ENCODE measurements at regions not wholly inside any gene's neighbourhood (a gene's known extent, or its start where the extent isn't known, plus 50 kb on each side); places are given as distances from the start of the nearest gene placed in this dataset.

DNA sequence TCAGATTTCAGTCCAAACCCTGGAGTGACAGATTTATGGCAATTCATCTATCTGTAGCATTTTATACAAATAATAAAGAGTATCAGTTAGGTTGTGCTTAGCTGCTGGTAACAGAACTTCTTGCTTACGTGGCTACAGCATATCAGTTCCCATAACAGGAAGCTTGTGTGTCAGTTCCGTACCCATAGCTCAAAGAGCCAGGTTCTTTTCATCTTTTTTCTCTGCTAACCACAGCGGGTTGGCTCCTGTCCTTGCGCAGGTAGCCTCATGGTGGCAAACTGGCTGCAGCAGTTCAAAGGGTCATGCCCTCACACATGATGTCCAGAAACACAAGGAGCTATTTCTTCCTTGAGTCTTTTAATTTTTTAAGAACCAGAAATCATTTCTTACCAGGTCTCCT is 1041.8 kb downstream of the GATA3 start:
- FAIRE-seq (no peak), ATAC-seq (no peak), DNase-seq (ENCODE audit: low read depth in 1 of 2, low spot score in 1 of 2) (no peak)
- POLR2A ChIA-PET: interaction anchor here (0.6 kb wide), 1 partner anchor 1124 kb away, joined by 3 read pairs; no protein-coding TSS in a partner anchor
- no peak overlapping the region for H3K4me2 ChIP-seq
- H3K4me3 ChIP-seq: no peak overlapping the region
- TF ChIP-seq, protein P1, sequence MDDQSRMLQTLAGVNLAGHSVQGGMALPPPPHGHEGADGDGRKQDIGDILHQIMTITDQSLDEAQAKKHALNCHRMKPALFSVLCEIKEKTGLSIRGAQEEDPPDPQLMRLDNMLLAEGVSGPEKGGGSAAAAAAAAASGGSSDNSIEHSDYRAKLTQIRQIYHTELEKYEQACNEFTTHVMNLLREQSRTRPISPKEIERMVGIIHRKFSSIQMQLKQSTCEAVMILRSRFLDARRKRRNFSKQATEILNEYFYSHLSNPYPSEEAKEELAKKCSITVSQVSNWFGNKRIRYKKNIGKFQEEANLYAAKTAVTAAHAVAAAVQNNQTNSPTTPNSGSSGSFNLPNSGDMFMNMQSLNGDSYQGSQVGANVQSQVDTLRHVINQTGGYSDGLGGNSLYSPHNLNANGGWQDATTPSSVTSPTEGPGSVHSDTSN (IDR thresholded peaks at IDR 0.05): no peak
- TF ChIP-seq RAD21 (conservative IDR thresholded peaks at IDR 0.05 in 1 of 2, IDR thresholded peaks at IDR 0.05 in 1 of 2) (no peak), RARB (CRISPR knock-in tag; IDR thresholded peaks at IDR 0.05) (no peak), POLR2A (IDR thresholded peaks at IDR 0.05; ENCODE audit: low read length) (no peak), JUNB (IDR thresholded peaks at IDR 0.05) (no peak), TFCP2L1 (CRISPR knock-in tag; IDR thresholded peaks at IDR 0.05) (no peak), KDM5A (IDR thresholded peaks at IDR 0.05) (no peak), RFX5 (IDR thresholded peaks at IDR 0.05) (no peak), ESRRA (IDR thresholded peaks at IDR 0.05; ENCODE audit: borderline replicate concordance, low read length) (no peak), CEBPB (IDR thresholded peaks at IDR 0.05) (no peak), HOXB13 (CRISPR knock-in tag; IDR thresholded peaks at IDR 0.05; ENCODE audit: low read depth) (no peak), FOSL2 (IDR thresholded peaks at IDR 0.05) (no peak), FOSL2 (CRISPR knock-in tag; IDR thresholded peaks at IDR 0.05) (no peak), NFE2L2 (conservative IDR thresholded peaks at IDR 0.05; ENCODE audit: low read length) (no peak), GATA3 (IDR thresholded peaks at IDR 0.05; ENCODE audit: borderline replicate concordance) (no peak), ZNF302 (CRISPR knock-in tag; IDR thresholded peaks at IDR 0.05) (no peak), ZFP36 (IDR thresholded peaks at IDR 0.05; ENCODE audit: borderline replicate concordance, partially characterized antibody) (no peak), HOXA7 (CRISPR knock-in tag; IDR thresholded peaks at IDR 0.05) (no peak), USF2 (IDR thresholded peaks at IDR 0.05) (no peak), RCOR1 (IDR thresholded peaks at IDR 0.05; ENCODE audit: low read depth, low read length) (no peak)
- no peak overlapping the region for H3K27ac ChIP-seq
- 38% methylated on average over 4 of the region's 4 CpGs for WGBS (ENCODE audit: missing lambda C conversion rate)
- no peaks in the 10 kb centered on the region for H3K9me3 ChIP-seq
- H3K4me1 ChIP-seq: no peaks in the 10 kb centered on the region
- CTCF ChIA-PET: no interaction called here

DNA sequence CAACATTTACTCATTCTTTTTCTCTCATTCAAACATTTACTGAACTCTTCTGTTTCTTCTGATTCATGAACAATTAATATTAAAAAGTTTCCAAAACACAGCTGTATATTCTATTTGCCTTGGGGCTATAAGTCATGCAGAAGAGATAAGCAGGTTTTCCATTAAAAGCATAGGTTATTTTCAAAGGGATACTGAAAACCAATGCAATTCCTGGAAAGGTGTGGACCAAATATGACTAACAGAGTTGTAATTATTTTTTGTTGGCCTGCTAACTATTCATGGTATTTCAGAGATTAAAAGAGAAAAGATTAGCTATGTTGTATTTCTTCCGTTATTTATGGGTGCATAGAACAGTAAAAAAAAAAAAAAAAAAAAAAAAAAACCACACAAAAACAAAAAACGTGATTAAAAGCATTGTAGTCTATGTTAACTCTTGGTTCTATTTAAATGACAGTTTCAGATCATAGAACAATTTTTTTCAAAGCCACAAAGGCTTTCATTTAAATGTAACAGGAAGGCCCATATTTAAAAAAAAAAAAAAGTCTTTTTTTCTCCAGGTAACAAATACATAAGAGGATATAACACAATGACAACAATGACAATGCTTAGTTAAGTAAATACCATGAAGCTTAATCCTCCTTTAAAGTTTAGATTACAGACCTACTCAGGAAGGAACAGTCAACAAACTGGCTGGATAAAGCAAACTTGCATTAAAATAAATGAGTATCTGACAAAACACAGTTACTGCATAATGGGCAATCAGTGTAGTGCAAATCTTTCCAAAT is 1042.9 kb downstream of the GATA3 start:
- 26% methylated on average over 2 of the region's 2 CpGs for WGBS (ENCODE audit: missing lambda C conversion rate)
- ChIA-PET POLR2A (no interaction called here), CTCF (interaction anchor here (0.6 kb wide), 1 partner anchor 34 kb away, joined by 3 read pairs; no protein-coding TSS in a partner anchor)
- TF ChIP-seq EP300 (IDR thresholded peaks at IDR 0.05) (no peak), CBX2 (IDR thresholded peaks at IDR 0.05; ENCODE audit: borderline replicate concordance, low read depth) (no peak), FOSB (CRISPR knock-in tag; IDR thresholded peaks at IDR 0.05) (no peak), GATA3 (IDR thresholded peaks at IDR 0.05; ENCODE audit: borderline replicate concordance) (no peak), ZNF302 (CRISPR knock-in tag; IDR thresholded peaks at IDR 0.05) (no peak), POLR2A (IDR thresholded peaks at IDR 0.05; ENCODE audit: low read length) (no peak), CHD2 (IDR thresholded peaks at IDR 0.05; ENCODE audit: low read length, partially characterized antibody) (no peak), ESRRA (IDR thresholded peaks at IDR 0.05; ENCODE audit: borderline replicate concordance, low read length) (no peak), EHF (CRISPR knock-in tag; IDR thresholded peaks at IDR 0.05) (no peak), ZFP36 (IDR thresholded peaks at IDR 0.05; ENCODE audit: borderline replicate concordance, partially characterized antibody) (no peak)
- TF ChIP-seq, protein P2, sequence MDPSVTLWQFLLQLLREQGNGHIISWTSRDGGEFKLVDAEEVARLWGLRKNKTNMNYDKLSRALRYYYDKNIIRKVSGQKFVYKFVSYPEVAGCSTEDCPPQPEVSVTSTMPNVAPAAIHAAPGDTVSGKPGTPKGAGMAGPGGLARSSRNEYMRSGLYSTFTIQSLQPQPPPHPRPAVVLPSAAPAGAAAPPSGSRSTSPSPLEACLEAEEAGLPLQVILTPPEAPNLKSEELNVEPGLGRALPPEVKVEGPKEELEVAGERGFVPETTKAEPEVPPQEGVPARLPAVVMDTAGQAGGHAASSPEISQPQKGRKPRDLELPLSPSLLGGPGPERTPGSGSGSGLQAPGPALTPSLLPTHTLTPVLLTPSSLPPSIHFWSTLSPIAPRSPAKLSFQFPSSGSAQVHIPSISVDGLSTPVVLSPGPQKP (IDR thresholded peaks at IDR 0.05; ENCODE audit: low read depth, low read length): no peak
- H3K4me3 ChIP-seq: no peak overlapping the region
- no peaks in the 10 kb centered on the region for H3K4me1 ChIP-seq
- no peaks in the 10 kb centered on the region for H3K9me3 ChIP-seq
- no peak overlapping the region for H3K4me2 ChIP-seq
- no peak for FAIRE-seq
- H3K27ac ChIP-seq: no peak overlapping the region
- no peak for ATAC-seq
- DNase-seq (ENCODE audit: low read depth in 1 of 2, low spot score in 1 of 2): no peak
